Stimulated activated memory B cell treated with anti-CD40 and anti-IgM and Interleukin-4, amounts not matched to agents 10 μg/mL and 1 μg/mL and 100 μg/mL, for 72 hours (primary cell): ENCODE measurements at regions not wholly inside any gene's neighbourhood (a gene's known extent, or its start where the extent isn't known, plus 50 kb on each side); places are given as distances from the start of the nearest gene placed in this dataset.
"Not testable (repeated sequence)": the region's sequence is repeated elsewhere in the genome, so short reads cannot be mapped to it uniquely, and the experiment has no call there.

Experiments
- ATAC-seq: fragments of 150-1000 bp; cut with Tn5 transposase; 2 replicates; pipeline ENCODE4 v1.10.0; 2021
- H3K27ac Mint-ChIP-seq: one replicate; pipeline ENCODE4 v1.8.0; 2022; ENCODE audit warnings: mild to moderate bottlenecking, mixed read lengths
- H3K27me3 Mint-ChIP-seq: one replicate; pipeline ENCODE4 v1.8.0; 2022; ENCODE audit warnings: mixed read lengths
- H3K36me3 Mint-ChIP-seq: one replicate; pipeline ENCODE4 v1.8.0; 2022; ENCODE audit warnings: mixed read lengths
- H3K4me1 Mint-ChIP-seq: one replicate; pipeline ENCODE4 v1.8.0; 2022; ENCODE audit warnings: mixed read lengths
- H3K4me3 Mint-ChIP-seq: one replicate; pipeline ENCODE4 v1.8.0; 2022; ENCODE audit warnings: mild to moderate bottlenecking, moderate library complexity, mixed read lengths
- H3K9me3 Mint-ChIP-seq: one replicate; pipeline ENCODE4 v1.8.0; 2022; ENCODE audit warnings: mixed read lengths

- no peak overlapping the region for H3K4me3 Mint-ChIP-seq
These were observed 842.1 kb downstream of the KCNJ2 start for GRCh38 chr17:71011391-71011790.

GRCh38 chr17:71019699-71020098, 850.4 kb downstream of the KCNJ2 start:
- Mint-ChIP-seq H3K4me3 (no peak overlapping the region), H3K4me1 (no peaks in the 10 kb centered on the region), H3K9me3 (peaks cover 3% of the 10 kb centered on the region), H3K27ac (no peak overlapping the region), H3K36me3 (no peaks in the 10 kb centered on the region), H3K27me3 (no peaks in the 10 kb centered on the region)
- ATAC-seq = no peak

More at GRCh38 chr17:71011391-71011790, 842.1 kb downstream of the KCNJ2 start:
- no peak for ATAC-seq
- Mint-ChIP-seq H3K9me3 (peaks cover 14% of the 10 kb centered on the region), H3K4me1 (no peaks in the 10 kb centered on the region), H3K36me3 (no peaks in the 10 kb centered on the region), H3K27me3 (no peaks in the 10 kb centered on the region), H3K27ac (no peak overlapping the region)

GRCh38 chr17:71022758-71023157, 853.4 kb downstream of the KCNJ2 start:
- Mint-ChIP-seq H3K4me3 (no peak overlapping the region), H3K36me3 (no peaks in the 10 kb centered on the region), H3K9me3 (peaks cover 3% of the 10 kb centered on the region), H3K27ac (no peak overlapping the region), H3K4me1 (no peaks in the 10 kb centered on the region), H3K27me3 (no peaks in the 10 kb centered on the region)
- ATAC-seq = no peak

- Mint-ChIP-seq H3K4me3 (no peak overlapping the region), H3K27ac (no peak overlapping the region), H3K9me3 (no peaks in the 10 kb centered on the region), H3K4me1 (no peaks in the 10 kb centered on the region), H3K36me3 (no peaks in the 10 kb centered on the region), H3K27me3 (no peaks in the 10 kb centered on the region)
- ATAC-seq = no peak
These were observed 854.1 kb downstream of the KCNJ2 start for GRCh38 chr17:71023249-71024030.

GRCh38 chr17:71024172-71024571, 854.8 kb downstream of the KCNJ2 start:
- Mint-ChIP-seq H3K27me3 (no peaks in the 10 kb centered on the region), H3K4me1 (no peaks in the 10 kb centered on the region), H3K4me3 (no peak overlapping the region), H3K36me3 (no peaks in the 10 kb centered on the region), H3K27ac (no peak overlapping the region), H3K9me3 (no peaks in the 10 kb centered on the region)
- ATAC-seq = no peak

GRCh38 chr17:71024969-71025368, 855.6 kb downstream of the KCNJ2 start:
- Mint-ChIP-seq H3K9me3 (no peaks in the 10 kb centered on the region), H3K4me3 (no peak overlapping the region), H3K27ac (no peak overlapping the region), H3K27me3 (no peaks in the 10 kb centered on the region), H3K36me3 (no peaks in the 10 kb centered on the region), H3K4me1 (no peaks in the 10 kb centered on the region)
- ATAC-seq = no peak

- no peak for ATAC-seq
- Mint-ChIP-seq H3K27me3 (no peaks in the 10 kb centered on the region), H3K9me3 (peaks cover 12% of the 10 kb centered on the region), H3K27ac (no peak overlapping the region), H3K4me3 (no peak overlapping the region), H3K4me1 (no peaks in the 10 kb centered on the region), H3K36me3 (no peaks in the 10 kb centered on the region)
These were observed 859.9 kb downstream of the KCNJ2 start for GRCh38 chr17:71029246-71029645.

- H3K4me3 Mint-ChIP-seq, ATAC-seq, H3K27me3 Mint-ChIP-seq, H3K36me3 Mint-ChIP-seq, H3K4me1 Mint-ChIP-seq, H3K27ac Mint-ChIP-seq: not testable (repeated sequence)
- H3K9me3 Mint-ChIP-seq = peaks cover 12% of the 10 kb centered on the region
These were observed 862.0 kb downstream of the KCNJ2 start for GRCh38 chr17:71031286-71031685.

- Mint-ChIP-seq H3K9me3 (peaks cover 12% of the 10 kb centered on the region), H3K4me3 (no peak overlapping the region), H3K27me3 (no peaks in the 10 kb centered on the region), H3K36me3 (no peaks in the 10 kb centered on the region), H3K4me1 (no peaks in the 10 kb centered on the region), H3K27ac (no peak overlapping the region)
- no peak for ATAC-seq
These were observed 863.5 kb downstream of the KCNJ2 start for GRCh38 chr17:71032746-71033273.

- Mint-ChIP-seq H3K27ac (no peak overlapping the region), H3K9me3 (peaks cover 12% of the 10 kb centered on the region), H3K27me3 (no peaks in the 10 kb centered on the region), H3K4me3 (no peak overlapping the region), H3K36me3 (no peaks in the 10 kb centered on the region), H3K4me1 (no peaks in the 10 kb centered on the region)
- no peak for ATAC-seq
These were observed 864.0 kb downstream of the KCNJ2 start for GRCh38 chr17:71033336-71033735.

- Mint-ChIP-seq H3K4me1 (no peaks in the 10 kb centered on the region), H3K4me3 (no peak overlapping the region), H3K36me3 (no peaks in the 10 kb centered on the region), H3K9me3 (peaks cover 12% of the 10 kb centered on the region), H3K27ac (no peak overlapping the region), H3K27me3 (no peaks in the 10 kb centered on the region)
- no peak for ATAC-seq
These were observed 865.9 kb downstream of the KCNJ2 start for GRCh38 chr17:71035226-71035625.

GRCh38 chr17:71037386-71037785, 868.1 kb downstream of the KCNJ2 start:
- no peak overlapping the region for H3K4me3 Mint-ChIP-seq

GRCh38 chr17:71039391-71039790, 870.1 kb downstream of the KCNJ2 start:
- no peak for ATAC-seq
- Mint-ChIP-seq H3K27me3 (no peaks in the 10 kb centered on the region), H3K9me3 (no peaks in the 10 kb centered on the region), H3K4me3 (no peak overlapping the region), H3K4me1 (no peaks in the 10 kb centered on the region), H3K27ac (no peak overlapping the region), H3K36me3 (no peaks in the 10 kb centered on the region)

More at GRCh38 chr17:71037386-71037785, 868.1 kb downstream of the KCNJ2 start:
- Mint-ChIP-seq H3K9me3 (peaks cover 4% of the 10 kb centered on the region), H3K4me1 (no peaks in the 10 kb centered on the region), H3K36me3 (no peaks in the 10 kb centered on the region), H3K27me3 (no peaks in the 10 kb centered on the region), H3K27ac (no peak overlapping the region)
- ATAC-seq = no peak

- no peak for ATAC-seq
- Mint-ChIP-seq H3K4me1 (no peaks in the 10 kb centered on the region), H3K36me3 (no peaks in the 10 kb centered on the region), H3K4me3 (no peak overlapping the region), H3K27ac (no peak overlapping the region), H3K9me3 (peaks cover 14% of the 10 kb centered on the region), H3K27me3 (no peaks in the 10 kb centered on the region)
These were observed 883.6 kb downstream of the KCNJ2 start for GRCh38 chr17:71052971-71053370.

GRCh38 chr17:71055128-71055527, 885.8 kb downstream of the KCNJ2 start:
- H3K36me3 Mint-ChIP-seq = no peaks in the 10 kb centered on the region
- H3K4me1 Mint-ChIP-seq = no peaks in the 10 kb centered on the region
- no peaks in the 10 kb centered on the region for H3K27me3 Mint-ChIP-seq
- H3K27ac Mint-ChIP-seq = no peak overlapping the region
- H3K9me3 Mint-ChIP-seq = peaks cover 10% of the 10 kb centered on the region
- H3K4me3 Mint-ChIP-seq = no peak overlapping the region
- no peak for ATAC-seq

GRCh38 chr17:71057448-71057847, 888.1 kb downstream of the KCNJ2 start:
- peaks cover 13% of the 10 kb centered on the region for H3K9me3 Mint-ChIP-seq
- H3K27me3 Mint-ChIP-seq = no peaks in the 10 kb centered on the region
- no peak for ATAC-seq
- no peaks in the 10 kb centered on the region for H3K36me3 Mint-ChIP-seq
- H3K4me1 Mint-ChIP-seq = no peaks in the 10 kb centered on the region
- no peak overlapping the region for H3K4me3 Mint-ChIP-seq
- H3K27ac Mint-ChIP-seq = no peak overlapping the region
